Fibroblast of upper back skin (primary cell): ENCODE measurements at regions not wholly inside any gene's neighbourhood (a gene's known extent, or its start where the extent isn't known, plus 50 kb on each side); places are given as distances from the start of the nearest gene placed in this dataset.
A peak's percentile ranks its signal among the peaks of the same experiment; 100 is the strongest.

Experiments used
- DNase-seq: peaks from one replicate; pipeline ENCODE4 v3.0.0-alpha.2; 2013

DNA sequence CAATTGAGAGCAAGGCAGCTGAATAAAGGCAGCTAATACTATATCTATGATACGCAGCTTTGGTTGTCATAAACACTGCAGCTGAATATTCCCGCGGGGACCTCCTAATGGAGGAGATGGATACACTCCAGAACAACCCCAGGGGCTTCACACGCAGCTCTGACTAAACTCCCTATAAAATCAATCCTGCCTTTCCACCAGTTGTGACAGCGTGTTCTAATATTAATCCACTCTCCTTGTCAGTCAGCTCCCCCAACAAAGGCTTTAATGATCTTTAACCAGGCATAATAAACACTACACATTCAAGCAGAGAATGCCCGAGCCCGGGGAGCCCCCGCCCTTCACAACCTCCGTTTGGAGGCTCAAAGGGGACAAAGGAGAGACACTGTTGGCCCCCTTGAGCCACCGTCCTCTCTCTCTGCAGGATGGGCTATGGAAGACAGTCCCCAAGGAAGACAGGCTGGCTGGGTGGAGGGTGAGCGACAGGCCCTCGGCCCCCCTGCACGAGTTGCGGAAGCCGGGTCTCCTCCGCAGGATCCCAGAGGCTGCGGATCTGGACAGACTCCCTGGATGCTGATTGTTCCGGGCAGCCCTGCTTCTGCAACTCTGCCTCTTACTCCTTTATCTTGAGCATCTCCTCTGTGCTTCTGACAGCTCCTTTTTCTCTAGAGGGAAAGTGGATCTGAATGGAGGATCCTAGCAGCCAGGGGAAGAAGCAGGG is 565.2 kb downstream of the BUD13 start:
- no peak for DNase-seq

DNA sequence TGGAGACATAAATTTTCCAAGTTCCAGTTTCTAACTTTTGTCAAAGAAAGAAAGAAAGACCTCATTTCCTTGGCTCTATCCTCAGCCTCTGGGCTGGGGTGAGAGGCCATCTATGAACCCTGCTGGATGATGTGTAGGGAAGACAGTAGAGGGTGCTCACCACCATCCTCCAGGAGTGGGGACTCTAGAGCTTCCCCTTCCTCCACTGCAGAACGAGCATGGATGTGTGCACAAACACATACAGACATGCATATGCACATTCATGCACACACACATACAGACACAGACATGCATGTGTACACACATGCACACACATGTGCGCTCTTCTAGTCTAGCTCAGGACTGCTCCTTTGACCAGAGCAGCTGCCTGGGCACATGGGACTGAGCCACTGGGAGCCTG is 565.8 kb downstream of the BUD13 start:
- no peak for DNase-seq

DNA sequence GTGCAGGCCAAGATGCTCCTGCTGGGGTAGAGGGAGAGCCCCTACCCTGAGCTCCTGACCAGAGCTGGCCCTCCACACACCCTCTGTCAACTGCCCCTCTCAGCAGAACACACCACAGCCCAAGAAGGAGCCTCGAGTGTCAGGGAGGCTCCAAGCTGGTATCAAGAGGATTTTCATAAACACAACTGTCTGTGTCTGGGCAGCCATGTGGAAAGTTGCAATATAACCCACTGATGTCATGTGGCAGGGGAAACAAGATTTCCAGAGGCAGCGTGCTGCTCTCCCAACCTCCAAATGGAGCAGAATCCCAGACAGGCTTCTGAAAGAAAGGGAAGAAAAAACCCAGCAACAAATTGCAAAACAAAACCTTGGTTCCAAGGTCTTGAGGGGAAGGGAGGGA is 569.9 kb downstream of the BUD13 start:
- DNase-seq: no peak

DNA sequence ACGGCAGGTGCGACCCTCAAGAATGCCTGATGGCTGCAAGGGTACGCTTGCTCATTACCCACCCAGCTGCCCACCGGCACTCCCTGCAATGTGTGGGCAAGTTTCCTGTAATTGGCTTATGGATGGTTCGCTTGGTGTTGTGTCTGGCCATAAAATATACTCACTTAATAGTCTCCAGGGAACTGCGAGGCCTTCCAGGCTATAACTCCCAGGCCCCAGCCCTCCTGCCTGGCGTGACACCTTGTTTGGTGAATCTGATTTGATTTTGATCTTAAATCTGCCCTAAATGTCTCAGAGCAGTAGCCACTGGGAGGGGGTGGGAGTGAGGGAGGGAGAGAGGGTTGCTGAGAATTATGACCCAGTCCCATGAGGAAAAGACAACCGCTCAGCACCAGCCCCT is 572.2 kb downstream of the BUD13 start:
- no peak for DNase-seq

DNA sequence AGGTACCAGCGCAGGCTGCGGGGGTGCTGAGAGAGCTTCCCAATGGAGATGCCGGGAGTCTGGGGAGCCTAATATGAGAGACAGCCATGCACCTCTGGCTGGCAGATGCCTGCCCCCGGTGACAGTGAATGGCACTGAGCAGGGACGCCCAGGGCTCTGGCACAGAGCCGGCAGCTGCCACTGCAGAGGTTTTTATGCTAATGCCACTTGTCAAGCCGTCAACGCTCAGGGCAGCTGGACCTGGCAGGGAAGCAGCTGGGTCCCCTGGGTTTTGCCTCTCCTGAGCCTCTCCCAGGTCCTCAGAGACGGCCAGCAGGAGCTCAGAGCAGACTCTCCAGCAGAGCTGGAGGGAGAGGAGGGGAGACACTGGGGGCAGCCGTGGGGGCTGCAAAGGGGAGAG is 573.6 kb downstream of the BUD13 start:
- DNase-seq: no peak

DNA sequence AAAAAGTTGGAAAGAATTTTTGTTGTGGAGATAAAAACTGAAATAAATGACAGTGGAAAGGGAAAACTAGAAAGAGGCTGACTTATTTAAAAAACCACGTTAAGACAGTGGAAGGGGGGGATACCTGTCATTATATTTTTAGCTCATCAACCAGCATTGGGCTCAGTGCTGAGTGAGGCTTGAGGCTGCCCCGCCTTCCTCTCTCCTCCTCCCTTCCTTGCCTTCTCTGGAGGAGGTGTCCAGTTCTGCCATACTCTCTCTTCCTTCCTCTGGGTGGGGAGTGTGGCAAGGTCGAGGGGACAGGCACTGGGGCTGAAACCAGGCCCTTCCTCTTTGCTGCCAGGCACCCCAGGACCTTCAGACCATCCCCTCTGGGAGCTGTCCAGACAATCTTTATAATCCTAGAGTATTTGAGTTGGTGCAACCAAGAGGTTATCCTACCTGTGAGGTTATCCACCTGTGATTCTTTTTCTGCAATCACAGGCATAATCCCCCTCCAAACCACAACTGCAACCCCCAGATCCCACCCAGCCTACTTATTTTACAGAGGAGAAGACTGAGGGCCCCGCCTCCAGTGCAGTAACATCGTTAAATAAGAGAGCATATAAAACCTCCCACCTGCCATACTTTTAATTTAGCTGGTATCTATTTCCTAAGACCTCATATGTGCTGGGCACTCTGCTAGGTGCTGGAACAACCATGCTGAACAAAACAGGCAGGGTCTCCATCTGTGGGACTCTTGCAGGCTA is 578.5 kb downstream of the BUD13 start:
- no peak for DNase-seq

DNA sequence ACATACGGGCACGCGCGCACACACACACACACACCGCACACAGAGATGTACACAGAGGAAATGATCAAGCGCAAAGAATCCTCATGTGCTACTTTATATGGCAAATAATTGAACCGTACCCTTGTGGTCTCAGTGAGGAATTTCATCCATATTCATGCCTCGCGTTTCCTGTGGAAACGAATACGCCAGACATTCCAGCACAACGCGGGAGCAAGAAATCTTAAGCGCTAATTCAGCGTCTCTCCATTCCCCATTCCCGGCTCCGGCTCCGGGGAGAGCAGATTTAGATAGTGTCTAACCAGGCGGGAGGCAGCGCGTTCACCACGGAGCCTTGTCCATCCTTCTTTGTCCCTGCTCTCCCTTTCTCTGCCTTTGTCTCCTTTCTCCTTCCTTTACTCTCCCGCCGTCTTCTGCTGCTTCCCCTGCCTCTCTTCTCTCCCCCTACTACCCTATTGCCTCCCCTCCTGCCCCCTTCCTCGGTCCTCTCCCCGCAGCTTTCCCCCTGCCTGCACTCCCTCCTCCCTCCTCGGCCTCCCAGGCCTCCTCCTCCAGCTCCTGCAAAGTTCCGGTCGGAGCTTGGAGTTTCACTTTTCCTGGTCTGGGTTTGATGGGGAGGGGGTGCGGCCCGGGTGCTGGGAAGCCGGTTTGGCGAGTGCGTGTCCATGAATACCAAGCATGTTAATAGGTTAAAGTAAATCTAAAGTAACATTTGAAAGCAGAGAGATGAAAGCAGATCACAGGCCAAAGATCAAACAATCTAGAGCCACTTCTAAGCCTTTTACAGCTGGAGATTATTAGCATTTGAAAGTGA is 579.3 kb downstream of the BUD13 start:
- peak; percentile 88 for DNase-seq

DNA sequence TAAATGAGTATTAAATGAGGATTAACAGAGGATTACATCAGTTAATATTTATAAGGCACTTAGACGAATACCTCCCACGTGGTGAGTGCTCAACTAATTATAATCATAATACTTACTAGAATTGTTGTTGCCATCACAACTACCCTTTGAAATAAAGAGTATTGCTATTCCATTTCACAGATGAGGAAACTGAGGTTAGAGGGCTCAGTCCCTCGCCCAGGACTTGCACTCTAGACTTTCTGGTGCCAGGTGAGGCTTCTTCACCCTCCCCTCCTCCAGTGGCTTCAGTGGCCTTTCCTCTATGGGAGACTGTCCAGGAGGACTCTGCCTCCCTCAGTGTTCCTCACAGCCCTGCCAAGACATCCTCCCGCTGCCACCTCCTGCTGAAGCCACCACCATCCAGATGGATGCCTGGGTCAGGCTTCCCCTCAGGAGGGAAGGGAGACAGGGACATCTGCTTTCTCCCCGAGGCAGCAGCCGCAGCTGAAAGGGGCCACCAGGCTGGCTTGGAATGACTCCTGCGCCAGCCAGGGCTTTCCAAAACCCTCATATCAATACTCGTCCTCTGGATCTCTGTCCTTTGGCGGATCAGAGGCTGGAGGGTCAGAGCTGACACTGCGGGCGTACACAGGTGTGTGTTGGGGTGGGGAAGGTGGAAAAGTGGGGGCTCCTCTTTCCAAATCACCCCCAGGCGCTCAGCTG is 580.1 kb downstream of the BUD13 start:
- DNase-seq: peak; percentile 8

DNA sequence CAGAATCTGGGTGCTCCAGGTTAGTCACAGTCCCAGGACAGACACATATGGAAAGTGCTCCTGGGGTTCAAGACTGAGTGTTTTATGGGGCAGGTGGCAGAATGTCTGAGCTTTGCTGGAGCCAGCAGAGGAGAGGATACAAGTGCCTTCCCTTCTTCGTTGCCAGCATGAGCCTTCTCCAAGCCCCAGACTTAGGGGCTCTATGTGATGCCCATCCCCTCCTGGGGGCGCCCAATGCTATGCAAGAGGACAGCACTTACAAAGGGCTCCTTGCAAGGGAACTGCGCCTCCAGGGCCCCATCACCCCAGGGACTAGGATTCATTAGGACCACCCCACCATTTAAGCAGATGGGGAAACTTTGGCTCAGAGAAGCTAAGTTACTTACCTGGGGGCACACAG is 581.9 kb downstream of the BUD13 start:
- no peak for DNase-seq

DNA sequence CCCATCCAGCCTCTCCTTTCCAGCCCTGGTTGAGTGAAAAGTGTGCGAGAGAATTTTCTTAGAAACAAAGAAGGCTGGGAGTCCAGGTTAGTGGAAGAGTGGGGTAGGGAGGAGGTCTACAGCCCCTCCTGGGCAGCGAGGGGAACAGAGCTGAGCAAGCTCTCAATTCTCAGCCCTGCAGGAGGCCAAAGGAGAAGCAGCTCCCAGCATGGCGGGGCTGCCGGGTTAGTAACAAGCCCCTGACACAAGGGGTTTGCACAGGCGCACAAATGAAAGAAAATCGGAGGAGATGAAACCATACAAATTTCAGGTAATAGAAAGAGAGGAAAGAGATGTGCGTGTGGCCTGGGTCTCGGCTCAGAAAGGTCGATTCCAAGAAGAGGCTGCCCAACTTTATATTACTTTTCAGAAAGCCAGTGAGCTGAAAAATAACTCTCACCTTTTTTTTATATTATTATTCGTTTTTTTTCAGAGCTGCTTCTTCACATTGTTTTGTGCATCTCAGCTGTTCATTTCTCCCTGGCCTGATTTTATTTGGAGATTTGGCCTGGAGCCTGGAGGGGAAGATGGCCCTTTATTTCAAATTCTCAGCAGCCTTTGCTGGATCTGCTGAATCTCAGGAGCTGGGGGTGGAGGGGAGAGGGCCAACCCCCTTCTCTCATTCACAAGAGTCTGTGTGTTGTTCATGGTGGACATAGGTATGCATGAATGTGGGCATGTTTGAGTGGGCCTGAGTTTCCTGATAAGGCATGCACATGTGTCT is 583.2 kb downstream of the BUD13 start:
- DNase-seq: no peak

DNA sequence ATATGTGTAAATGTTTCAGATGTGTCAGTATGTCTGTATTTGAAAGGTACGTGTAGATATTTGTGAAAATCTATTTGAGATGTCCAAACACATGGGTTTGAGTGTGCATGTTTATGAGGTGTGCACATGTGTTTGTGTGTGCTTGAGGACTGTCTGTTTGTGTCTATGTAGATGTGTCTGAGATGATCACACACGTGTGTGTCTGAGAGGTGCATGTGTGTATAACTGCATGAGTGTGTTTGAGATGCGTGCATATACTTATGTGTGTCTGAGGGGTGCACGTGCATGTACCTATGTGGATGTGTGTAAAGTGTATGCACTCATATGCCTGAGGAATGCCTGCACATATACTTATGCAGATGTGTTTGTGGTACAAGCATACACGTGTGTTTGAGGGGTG is 584.4 kb downstream of the BUD13 start:
- DNase-seq: no peak

DNA sequence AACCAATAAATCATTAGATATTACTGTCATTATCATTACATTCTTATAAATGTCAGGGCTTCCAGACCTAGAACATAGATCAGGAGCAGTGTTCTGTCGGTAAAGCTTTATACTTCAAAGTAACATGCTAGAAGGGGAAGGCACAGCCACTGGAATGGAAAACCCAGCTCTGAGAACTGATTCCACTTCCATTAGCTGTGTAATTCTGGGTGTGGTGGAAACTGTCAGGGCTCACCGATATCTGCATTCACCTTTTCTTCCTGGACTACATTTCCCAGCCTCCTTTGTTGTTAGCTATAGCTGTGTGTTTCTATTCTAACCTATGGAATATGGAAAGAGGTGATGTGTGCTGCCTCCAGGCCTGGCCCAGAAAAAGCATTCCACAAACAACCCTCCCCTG is 585.8 kb downstream of the BUD13 start:
- no peak for DNase-seq

DNA sequence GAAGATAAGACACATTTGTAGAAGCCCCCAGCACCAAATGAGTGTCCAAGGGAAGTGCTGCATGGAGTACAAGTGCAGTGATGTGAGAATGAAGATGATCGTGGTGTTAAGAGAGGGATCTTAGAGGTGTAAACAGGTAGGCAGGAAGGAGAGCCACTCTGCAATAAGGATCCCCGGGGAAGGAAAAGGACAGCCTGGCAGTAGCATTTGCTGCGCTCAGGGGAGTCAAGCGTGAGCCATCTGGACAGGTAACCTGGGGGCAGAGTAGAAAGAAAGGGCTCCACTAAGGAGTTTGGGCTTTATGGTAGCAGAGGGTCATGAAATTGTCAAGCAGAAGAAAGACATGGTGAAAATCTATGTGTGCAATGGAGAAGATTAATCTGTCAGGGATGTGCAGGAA is 587.2 kb downstream of the BUD13 start:
- DNase-seq: no peak

DNA sequence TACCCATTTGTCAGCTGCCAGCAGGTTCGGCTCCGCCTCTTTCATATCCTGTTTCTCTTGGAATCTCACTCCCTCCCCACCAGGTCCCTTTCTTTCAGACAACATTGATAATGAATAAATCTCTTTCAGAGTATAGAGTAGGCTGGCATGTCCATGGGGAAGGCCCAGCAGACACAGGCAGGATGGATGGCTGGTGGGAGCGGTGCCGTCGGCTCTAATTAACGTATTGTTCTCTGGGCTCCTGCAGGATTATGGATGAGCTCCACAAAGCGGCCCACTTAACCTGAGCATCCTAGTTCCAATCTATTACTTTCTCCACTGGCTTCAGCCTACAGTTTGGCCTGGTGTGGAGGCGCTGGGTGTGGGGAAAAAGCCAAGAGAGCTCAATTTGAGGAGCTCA is 588.0 kb downstream of the BUD13 start:
- no peak for DNase-seq

DNA sequence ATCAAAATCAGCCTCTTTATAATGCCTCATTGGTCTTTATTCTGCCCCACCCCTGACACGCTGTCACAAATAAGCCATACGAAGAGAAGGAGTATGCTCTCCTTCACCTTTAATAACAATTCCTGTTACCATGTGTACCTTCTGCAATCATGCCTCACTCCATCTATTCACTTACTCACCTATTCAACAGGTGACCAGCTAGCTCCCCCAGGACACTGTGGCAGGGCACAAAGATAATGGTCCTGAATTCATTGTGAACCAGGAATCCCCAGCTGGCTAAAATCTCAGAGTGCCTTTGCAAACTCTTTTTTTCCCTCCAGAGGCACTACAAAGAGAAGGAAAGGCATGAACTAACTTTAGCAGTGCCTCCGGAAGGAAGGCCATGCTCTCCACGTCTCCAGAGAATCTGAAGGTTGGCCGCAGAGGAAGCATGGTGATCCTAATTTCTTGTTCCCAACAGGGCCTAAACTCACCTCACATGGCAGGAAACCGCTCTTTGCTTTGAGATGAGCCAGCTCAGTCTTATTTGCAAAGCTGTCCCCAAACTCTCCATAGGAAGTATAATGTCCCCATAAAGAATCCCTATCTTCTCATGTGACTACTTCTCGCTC is 590.3 kb downstream of the BUD13 start:
- DNase-seq: no peak

DNA sequence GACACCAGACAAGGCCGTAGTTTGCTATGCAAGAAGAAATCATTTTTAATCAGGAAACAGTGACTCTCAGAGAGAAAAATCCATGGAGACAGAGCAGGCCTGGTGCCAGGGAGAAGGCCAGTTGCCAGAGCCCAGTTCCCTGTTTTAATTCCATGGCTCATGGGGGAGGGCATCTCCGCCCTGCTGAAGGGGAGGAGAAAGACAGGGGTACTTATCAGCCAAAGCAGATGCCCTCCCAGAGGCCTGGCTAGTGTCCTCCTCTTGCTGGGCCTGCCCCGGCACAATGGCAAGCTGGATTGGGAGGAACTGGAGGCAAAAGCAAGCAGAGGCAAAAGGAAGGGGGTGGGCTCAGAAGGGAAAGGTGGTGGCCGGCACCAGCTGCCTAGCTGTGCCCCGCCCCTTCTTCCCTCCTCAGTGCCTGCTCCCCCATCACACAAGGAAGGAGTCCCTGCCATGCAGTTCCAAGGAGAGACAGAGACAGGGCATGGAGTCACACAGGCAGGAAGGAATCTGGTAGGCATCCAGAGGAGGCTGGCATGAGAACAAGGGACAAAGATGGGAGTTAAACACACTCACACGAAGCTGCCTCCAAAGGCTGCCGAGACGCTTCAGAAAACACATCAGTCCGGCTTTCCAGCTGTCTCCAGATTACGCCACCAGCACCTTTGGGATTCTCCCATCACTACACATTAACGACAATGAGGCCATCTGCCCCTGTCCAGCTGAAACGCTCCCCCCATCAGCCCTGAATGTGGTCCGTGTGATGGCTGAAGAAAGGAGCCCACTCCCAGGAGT is 591.8 kb downstream of the BUD13 start:
- no peak for DNase-seq

DNA sequence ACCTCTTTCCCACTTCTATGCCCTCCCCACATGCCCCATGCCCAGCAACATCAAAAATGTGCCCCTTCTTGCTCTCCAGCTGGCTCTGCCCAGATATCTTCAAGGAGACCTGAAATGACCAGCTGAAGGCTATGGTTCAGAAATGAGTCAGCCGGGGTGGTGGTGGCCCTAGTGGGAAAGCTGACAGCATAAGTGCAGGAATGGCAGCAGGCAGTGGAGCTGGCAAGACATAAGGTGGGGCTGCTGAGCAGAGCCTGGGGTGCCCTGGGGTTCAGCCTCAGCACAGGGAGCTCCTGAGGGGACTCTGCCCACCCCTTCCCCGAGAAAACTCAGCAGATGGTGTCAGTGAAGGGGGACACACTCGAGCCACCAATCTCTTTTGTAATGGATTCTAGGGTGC is 593.4 kb downstream of the BUD13 start:
- DNase-seq: no peak

DNA sequence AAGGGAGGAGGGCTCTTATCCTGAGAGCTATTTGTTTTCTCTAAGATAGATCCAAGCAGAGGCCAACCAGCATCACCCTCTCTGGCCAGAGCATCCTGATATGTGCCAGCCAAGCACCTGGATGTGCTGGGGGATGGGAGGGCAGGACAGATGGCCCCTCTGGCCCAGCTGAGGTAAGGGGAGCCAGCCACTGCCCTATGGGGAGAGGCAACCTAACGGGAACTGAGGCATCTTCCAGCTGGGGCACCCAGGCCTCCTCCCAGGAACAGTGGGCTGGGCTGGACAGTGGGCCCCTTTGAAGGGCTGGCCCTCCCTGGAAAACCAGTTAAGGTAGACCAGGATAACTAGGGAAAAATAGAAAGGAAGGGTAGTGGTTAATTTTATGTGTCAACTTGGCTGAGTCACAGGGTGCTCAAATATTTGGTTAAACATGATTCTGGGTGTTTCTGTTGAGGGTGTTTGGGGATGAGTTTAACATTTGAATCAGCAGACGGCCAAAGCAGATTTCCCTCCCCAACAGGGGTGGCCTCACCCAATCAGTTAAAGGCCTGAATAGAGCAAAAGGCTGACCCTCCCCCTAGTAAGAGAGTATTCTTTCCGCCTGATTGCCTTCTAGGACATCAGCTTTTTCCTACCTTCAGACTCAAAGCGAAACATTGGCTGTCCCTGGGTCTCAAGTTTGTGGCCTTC is 595.1 kb downstream of the BUD13 start:
- DNase-seq: peak; percentile 11

DNA sequence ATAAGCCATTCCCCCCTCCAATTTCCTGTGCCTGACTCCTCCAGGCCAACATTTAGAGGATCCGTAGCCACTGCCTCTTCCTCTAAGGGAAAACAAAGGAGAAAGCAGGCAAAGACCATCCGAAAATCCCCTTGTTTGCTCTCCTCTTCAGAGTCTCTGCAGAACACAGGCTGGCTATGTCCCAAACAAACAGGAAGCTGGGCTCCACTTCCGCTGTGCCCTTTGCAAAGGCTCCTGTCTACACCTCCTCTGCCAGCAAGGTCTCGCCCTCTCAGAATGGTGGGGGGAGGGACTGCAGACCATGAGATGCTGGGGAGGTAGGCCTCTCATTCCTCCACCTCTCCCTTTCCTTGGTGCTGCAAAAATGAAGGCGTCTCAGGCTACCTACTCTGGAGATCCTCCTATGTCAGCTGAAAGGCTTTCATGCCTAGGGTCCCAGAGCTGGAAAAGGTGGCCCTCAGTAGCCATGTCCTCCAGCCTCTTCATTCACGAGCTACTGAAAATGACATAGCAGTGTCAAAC is 596.2 kb downstream of the BUD13 start:
- no peak for DNase-seq

DNA sequence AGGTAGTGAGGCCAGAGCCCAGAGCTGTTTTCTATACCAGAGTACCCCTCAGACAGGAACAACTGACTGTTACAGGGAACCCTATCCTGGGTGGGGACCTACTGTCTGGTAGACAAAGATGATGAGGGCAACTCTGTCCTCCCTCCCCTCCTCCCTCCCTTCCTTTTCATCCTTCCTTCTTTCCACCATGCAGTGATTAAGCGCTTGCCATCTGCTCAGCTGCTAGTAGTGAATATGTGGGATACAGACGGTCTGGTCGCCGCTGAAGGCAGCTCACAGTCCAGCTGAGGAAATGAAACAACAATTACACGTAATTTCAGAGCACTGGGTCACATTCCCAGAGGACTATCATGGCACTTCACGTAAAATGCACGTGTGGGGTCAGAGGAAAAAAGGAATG is 597.1 kb downstream of the BUD13 start:
- no peak for DNase-seq
